Activated CD4-positive, alpha-beta T cell treated with anti-CD3 and anti-CD28 coated beads, Interleukin-2, amount 50 U/mL, for 48 hours (primary cell): ENCODE measurements at regions not wholly inside any gene's neighbourhood (a gene's known extent, or its start where the extent isn't known, plus 50 kb on each side); places are given as distances from the start of the nearest gene placed in this dataset.

ENCODE experiments used
- DNase-seq, 2 experiments: peaks; one replicate each; pipeline ENCODE4 v3.0.0-alpha.2; 2020

DNA sequence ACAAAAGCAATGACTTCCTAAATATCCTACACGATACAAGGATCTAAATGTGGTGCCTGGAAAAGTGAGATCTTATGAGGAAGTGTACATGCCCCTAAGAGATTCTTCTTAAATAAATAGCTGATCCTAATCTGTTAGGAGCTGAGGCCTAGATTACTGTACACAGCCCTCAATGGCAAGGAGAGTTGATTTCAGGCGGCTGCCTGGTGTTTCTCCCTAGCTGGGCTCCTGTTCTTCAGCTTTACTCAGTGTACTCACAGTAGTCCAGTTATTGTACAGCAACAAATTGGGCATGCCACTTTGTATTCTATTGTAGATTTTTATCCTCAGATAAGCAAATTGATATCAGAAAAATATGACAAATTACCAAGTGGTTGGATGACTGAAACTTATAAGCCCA, 358.2 kb upstream of the PDGFD start:
- DNase-seq, result no peak

DNA sequence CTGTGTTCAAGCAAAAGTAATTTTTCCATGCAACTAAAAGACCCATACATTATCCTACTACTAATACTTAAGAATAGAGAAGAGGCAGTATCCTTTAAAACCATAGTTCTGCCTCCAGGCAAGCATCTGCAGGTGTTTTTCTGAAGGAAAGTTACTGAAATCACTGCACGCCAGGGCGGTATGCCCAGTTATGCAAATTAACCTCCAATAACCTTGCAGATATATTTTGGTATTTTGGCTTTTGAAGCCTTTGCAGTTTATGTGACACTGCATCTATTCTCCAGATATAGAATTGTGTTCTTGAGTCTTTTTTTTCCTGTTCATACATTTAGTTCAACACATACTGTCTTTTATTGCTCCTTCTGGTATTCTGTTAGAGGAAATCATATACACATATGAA, 346.2 kb upstream of the PDGFD start:
- DNase-seq, result no peak

DNA sequence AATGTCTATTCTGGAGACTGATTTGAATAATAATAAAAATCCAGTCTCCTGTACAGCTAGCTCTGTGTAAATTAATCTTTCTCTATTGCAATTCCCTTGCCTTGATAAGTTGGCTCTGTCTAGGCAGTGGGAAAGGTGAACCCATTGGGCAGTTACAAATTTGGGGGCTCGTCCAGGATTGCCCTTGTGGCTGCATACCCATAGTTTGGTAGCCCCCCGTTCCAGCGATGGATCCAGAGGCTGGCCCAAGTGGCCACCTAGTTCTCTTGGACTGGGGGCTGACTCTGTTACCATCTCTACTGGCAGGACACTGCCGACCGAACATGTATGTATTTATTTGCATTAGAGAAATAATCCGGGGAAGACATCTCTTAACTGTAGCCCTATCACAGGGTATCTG, 326.2 kb upstream of the PDGFD start:
- no peak for DNase-seq

DNA sequence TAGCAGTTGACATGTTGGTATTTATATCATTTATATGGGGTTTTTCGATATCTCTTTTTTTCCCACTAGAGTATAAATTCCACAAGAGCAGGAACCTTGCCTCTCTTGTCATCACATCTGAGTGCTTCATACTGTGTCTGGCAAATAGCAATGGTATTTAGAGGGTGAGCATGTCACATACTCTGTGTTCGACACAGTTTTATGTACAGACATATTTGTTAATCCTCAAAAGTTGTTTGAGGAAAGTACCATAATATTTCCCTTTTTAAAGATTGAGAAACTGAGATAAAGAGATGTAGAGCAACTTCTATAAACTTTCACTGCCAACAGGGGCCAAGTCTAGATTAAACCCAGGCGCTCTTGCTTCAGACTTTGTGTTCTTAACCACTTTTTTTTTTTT, 324.6 kb upstream of the PDGFD start:
- no peak for DNase-seq

DNA sequence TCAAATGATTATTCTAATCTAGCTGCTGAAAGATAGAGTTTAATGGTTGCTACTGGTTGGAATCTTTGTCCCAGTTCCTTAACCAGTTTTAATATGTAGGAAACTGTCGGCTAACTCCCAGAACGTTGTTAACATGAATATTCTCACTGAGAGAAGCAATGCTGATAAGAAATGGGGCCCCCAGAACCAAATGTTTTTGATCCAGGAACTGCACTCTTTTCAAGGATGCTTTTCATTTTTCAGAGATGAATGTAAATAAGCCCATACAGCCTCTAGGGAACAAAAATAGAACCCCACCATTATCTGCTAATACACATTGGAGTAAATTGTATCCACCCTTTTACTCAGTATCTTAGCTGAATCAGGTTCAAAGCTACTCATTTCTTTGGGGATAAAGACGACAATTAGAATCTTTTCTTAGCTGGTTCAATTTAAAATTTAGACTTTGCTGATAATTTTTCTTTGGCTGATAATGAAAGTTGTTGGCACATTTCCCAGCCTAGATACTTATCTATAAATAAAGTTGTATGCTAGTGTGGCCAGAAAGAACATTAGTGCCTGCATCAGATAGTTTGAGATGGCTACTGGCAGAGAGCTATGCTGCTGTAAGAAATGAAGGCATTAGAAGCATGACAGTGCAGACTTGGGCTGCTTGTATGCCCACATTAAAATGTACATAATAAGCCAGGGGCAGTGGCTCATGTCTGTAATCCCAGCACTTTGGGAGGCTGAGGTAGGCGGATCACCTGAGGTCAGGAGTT, 323.3 kb upstream of the PDGFD start:
- DNase-seq, result no peak

DNA sequence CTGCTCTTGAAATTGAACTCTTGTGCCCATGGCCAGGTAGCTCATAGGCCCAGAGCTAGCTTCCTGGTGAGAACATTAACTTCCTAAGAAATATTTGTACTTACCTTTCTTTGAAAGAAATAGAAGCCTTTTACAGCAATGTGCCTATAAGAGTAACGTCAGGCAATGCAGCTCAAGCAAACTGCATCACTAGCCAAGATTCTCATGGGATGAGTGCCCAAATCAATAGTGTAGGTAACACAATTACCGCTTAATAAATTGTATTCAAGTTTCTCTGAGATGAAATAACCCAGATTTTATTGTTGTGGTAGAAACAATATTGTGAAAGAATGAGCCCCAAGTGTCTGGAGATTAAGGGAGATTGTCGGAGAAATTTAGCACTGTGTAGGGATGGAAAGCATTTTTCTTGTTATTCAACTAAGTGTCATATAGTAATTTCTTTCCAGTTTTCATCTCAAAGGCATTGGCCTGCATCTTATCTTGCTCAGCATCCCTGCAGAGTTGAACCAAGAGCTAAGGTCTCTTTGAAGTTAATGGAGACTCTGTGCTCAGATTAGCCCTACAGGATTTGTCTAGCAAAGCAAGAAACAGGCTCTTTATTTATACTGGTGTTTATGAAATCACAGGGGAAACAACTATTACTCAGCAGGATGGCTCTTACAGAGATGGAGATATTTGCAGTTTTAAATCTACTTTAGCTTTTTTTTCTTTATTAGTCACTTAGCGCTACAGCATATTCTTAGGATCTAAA, 321.0 kb upstream of the PDGFD start:
- DNase-seq, result no peak

DNA sequence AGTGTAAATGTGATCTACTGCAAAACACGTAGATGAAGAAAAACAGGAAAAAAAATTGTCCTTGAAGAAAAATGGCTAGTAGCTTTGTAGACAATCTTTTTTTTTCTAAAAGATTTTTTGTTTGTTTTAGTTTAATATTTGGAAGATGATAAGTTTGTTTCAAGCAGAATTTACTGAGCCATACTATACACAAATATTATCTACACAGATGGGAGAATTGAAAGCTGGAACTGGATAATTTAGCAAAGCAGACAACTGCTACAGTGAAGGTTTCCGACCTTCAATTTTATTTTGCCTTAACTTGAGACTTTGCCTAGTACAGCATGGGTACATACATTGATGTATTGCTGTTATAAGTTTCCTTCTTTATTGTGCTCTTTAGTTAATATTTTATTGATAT, 313.0 kb upstream of the PDGFD start:
- no peak for DNase-seq

DNA sequence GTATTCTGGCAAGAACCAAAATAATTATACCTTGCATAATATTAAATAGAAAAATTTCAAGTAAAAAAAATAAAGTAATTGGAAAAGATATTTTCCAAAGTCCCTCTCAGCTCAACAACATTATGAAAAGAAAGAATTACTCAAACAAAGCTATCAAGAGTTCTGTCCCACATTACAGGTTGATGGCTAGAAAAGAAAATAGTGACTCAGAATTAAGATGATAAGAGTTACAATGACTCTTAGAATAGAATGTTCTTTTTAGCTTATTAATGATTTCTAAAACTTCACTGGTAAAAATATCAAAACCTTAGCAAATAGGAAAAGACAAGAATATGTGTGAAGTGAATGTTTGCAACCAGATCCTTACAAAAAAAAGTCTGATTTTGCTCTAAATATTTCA, 312.5 kb upstream of the PDGFD start:
- no peak for DNase-seq

DNA sequence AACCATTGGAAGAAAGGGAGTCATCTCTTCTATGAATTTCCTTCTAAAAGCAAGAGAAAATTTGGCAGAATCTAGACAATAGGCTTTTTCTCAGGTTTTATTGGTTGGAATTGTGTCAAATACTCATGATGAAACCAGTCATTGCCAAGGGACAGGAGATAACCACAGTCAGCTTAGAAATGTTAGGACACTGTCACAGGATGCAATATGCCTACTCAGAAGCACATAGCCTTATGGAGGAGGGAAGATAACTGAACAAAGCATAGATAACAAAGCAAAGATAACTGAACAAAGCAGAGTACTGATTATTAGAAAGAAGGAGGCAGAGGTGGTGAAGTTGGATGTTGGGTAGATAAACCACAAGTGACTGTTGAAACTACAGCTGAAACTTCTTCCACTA, 303.5 kb upstream of the PDGFD start:
- DNase-seq, result no peak

DNA sequence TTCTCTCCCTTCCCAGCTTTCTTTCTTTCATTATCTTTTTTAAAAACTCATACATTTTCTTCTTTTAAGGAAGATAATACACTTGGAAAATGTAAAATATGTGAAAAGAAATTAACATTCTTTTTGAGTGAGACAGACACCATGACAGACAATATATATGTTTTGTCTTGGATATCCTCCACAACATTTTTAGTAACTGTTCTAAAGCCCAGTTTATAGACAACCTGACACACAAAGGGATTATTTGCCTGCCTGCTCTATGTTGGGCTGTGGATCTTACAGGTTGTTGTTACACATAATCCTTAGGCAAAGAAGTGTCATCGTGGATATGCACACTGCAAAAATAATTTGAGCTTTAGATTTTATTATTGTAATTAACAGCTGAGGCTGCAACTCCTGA, 301.4 kb upstream of the PDGFD start:
- no peak for DNase-seq

DNA sequence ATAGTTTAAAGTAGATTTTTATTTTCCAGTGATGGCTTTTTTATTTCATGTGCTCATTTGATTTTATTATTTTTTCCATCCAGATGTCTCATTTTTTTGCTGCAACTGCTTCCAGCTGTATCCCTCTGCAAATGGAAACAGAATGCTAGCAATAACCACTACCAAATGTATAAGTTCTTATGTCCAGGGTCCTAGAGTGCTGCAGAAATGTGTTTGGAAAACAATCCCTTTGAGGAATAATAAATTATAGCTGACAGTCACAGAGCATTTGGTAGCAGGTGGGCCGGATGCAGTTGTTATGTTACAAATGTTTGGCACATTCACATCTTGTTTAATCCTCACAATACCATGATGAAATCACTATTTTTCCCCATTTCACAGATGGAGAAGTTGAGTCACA, 300.7 kb upstream of the PDGFD start:
- DNase-seq, result no peak

DNA sequence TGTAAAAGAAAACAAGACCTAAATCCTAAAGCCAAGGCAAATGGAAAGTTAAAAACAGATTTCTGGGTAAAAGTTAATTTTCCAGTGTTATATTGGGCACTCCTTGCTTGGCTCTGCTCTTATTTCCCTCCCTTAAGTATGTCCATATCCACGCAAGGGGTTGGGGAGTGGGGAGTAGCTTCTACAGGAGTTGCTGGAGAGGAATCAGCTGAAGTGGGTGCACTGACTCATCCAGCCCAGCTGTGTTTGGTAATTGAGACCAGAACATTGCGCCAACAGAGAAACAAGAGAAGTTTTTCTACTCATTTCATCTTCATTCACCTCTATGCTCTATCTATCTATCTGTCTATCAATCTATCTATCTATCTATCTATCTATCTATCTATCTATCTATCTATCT, 298.4 kb upstream of the PDGFD start:
- no peak for DNase-seq

DNA sequence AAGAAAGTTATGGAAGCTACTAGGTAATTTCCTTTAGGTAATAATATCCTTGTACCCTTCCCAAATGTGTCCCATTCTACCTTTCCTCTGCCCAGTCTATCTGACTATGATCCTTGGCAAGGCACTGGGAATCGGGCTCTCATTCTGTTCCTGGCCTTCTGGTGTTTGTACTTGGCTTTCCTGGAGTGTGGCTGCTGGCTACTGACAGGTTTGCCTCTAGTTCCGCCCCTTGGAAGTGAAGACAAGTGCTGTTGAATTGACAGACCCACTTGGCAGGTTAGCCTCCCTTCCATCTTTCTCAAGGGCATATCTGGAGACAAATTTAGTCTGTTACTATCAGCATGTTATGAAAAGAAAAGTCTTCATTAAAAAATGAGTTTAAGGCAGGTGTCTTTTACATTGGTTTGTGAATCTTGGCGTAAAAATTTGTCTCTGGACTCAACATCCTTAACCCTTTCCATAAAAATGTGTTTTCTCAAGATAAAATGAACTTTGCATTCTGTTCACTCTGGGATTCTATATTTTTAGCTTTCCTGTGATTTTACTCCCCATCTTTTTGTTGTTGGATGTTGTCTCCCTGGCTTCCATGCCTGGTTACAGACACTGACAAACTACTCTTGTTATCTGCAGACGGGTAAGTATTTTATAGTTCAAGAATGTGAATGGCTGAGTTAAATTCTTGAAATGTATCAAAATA, 287.4 kb upstream of the PDGFD start:
- DNase-seq, result no peak

DNA sequence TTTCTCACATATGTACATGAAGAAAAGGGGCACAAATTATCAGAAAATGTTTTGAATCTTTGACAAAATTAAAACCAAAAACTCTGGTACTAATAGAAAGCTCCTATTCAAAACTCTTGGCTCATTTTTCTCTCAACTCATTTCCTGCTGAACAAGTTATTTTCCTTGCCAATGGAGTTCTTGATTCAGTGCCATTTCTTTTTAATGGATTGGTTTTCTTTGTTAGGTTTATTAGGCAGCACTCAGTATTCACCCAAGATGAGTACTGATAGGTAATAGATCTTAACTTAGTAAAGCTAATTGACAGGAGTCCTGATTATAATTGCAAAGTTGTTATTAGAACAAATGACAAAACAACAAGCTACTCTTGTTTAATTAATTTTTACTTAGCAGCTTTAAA, 279.4 kb upstream of the PDGFD start:
- DNase-seq, result no peak

DNA sequence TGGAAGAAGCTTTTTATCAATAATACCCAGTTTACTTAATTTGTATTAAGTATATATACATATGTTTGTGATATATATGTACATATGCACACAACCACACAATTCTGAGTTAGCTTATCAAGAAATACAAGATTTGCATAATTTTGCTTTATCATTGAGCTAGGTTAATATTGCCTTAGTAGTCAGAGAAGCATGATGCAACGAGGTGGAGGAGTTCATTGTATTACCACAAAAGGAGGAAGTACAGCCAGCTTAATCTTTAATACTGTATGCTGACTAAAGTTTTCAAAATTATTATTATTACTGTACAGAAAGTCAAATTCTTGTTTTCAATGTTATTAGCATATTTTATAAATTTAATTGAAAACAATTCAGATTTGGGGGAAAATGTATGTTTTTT, 278.4 kb upstream of the PDGFD start:
- no peak for DNase-seq

DNA sequence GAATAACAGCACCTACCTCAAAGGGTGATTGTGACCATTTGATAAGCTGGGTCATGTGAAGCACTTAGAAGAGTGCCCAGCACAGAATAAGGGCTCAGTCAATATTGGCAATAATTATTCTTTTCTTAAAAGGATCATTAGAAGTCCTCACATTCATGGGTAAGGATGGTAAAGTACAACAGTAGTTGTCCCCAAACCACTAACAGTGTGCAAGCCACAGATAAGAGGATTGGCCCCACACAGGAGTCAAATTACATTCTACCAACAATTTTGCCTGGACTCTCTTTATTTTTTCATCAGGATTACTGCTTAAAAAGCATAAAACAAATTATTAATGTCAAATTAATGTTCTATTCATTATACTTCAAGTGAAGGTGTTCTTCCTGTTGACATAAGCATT, 271.5 kb upstream of the PDGFD start:
- no peak for DNase-seq

DNA sequence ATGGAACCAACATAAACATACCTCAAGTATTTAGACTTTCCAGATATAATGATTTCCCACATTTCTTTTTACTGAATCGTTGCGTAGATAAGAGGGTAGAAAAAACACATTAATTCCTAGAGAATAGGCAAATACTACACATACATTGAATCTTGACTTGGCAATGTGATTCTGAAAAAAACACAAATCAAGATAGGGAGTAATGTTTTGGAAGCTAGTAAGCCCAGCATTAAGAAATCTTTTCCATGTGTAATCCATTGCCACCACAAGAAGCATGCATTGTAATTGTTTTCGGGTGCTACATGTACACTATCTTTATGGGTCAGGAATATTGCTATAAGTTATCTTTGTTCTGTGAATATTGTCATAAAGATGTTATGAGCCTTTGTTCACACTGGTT, 269.8 kb upstream of the PDGFD start:
- DNase-seq, result no peak

DNA sequence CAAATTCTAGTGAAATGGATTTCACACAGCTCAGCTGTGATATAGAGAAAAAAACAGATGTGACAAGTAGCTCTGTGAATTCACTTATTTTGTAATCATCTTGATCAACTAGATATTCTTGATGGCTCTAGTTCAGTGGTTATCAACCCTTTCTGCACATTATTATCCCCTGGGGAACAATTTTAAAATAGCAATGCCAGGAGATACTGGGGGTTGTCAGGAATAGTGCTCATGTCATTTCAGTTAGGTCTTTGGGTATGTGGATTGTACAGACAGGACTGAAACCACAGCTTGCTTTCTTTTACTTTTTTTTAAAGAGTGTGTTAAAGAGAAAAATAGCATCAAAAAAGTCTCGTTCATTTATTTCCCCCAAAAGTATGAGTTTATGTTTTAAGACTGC, 269.0 kb upstream of the PDGFD start:
- DNase-seq, result no peak

DNA sequence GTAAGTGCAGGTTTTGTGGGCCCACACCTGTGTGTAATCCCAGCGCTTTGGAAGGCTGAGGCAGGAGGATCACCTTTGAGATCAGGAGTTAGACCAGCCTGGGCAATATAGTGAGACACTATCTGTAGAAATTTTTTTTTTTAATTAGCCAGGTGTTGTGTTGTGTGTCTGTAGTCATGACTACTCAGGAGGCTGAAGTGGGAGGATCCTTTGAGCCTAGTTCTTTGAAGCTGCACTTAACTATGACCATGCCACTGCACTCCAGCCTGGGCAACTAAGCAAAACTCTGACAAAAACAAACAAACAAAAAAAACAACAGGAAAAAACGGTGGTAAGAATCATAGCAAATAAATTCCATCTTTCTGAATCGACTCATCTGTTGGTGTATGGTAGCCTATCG, 268.6 kb upstream of the PDGFD start:
- DNase-seq, result no peak

DNA sequence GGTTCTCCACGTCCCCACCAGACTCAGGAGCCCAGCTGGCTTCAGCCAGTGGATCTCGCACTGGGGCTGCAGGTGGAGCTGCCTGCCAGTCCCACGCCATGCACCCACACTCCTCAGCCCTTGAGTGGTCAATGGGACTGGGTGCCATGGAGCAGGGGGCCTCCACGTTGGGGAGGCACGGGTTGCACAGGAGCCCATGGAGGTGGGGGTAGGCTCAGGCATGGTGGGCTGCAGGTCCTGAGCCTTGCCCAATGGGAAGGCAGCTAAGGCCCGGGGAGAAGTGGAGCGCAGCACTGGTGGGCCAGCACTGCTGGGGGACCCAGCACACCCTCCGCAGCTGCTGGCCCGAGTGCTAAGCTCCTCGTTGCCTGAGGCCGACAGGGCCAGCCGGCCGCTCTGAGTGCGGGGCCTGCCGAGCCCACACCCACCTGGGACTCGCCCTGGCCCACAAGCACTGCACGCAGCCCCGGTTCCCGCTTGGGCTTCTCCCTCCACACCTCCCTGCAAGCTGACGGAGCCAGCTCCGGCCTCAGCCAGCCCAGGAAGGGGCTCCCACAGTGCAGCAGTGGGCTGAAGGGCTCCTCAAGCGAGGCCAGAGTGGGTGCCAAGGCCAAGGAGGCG, 258.5 kb upstream of the PDGFD start:
- DNase-seq, result no peak

DNA sequence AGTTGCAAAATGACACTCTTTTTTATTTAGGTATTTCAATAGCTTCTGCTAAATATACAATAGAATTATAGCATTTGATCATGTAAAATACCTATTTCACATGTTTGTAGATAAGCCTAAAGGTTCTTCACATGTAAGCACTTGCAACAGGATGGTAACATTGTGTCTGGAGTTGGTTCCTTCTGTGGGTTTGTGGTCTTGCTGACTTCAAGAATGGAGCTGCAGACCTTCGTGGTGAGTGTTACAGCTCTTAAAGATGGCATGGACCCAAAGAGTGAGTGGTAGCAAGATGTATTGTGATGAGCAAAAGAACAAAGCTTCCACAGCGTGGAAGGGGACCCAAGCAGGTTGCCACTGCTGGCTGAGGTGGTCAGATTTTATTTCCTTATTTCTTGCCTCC, 246.4 kb upstream of the PDGFD start:
- DNase-seq, result no peak

DNA sequence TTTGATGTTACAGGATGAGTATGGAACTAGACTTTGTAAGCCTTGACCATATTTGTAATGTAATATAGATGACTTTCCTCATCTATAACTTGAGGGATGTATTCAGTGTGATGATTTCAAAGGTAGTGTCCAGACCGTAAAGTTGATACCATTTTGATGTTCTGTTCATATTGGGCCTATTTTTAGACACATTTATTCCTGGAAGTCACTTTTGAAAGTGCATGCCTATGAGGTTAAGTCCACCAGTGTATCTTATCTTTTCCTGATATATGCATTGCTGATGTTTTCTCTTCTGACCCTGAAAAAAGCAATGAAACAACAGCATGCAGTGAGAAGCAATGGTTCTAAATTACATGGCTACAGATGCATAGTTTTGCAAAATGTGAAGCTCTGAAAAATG, 244.7 kb upstream of the PDGFD start:
- no peak for DNase-seq

DNA sequence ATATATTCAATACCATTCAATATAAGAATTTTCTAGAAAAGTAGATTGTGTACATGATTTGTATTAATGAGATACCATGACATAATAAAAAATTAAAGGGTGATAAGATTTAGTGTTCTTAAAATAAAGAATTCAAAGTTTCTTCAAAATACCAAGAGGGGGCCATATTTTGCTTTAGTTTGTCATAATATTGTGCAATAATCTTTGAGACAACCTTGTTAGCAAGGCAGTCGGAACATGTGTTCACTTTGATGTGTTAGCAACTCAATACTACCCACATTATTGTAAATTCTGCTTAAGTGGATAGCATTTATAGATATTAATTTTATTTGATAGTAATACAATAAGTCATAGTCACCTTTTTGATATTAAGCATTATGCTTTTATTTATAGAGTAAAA, 241.3 kb upstream of the PDGFD start:
- DNase-seq, result no peak
